IPS-NIHi7 (cell line): ENCODE measurements at regions not wholly inside any gene's neighbourhood (a gene's known extent, or its start where the extent isn't known, plus 50 kb on each side); places are given as distances from the start of the nearest gene placed in this dataset.

Source experiments
- DNase-seq: peaks from one replicate; pipeline ENCODE4 v3.0.0; 2012; ENCODE audit warnings: mixed read lengths; ENCODE audit errors: extremely low spot score

GRCh38 chr12:111310076-111310870 is 58.6 kb downstream of the PHETA1 start:
- no peak for DNase-seq

- no peak for DNase-seq
Measured at GRCh38 chr12:111309584-111309983, 59.3 kb downstream of the PHETA1 start.

GRCh38 chr12:111308473-111308872 is 60.4 kb downstream of the PHETA1 start:
- no peak for DNase-seq

- peak; percentile 73 for DNase-seq
Measured at GRCh38 chr12:111304642-111305071, 64.2 kb downstream of the PHETA1 start.

- no peak for DNase-seq
Measured at GRCh38 chr12:111303531-111303930, 65.4 kb downstream of the PHETA1 start.

GRCh38 chr12:111298582-111299436 is 70.1 kb downstream of the PHETA1 start:
- DNase-seq: peak; percentile 91

GRCh38 chr12:111297703-111298426 is 71.0 kb downstream of the PHETA1 start:
- DNase-seq: peak; percentile 52

- no peak for DNase-seq
Measured at GRCh38 chr12:111296906-111297463, 71.9 kb downstream of the PHETA1 start.

GRCh38 chr12:111295176-111295575 is 73.7 kb downstream of the PHETA1 start:
- DNase-seq: no peak

GRCh38 chr12:111293266-111294009 is 75.5 kb downstream of the PHETA1 start:
- DNase-seq: no peak

- no peak for DNase-seq
Measured at GRCh38 chr12:111291357-111291756, 77.5 kb downstream of the PHETA1 start.

- no peak for DNase-seq
Measured at GRCh38 chr12:111288771-111289170, 80.1 kb downstream of the PHETA1 start.

- DNase-seq: no peak
Measured at GRCh38 chr12:111287125-111287900, 81.6 kb downstream of the PHETA1 start.

- peak; percentile 55 for DNase-seq
Measured at GRCh38 chr12:111285200-111285599, 83.7 kb downstream of the PHETA1 start.

- no peak for DNase-seq
Measured at GRCh38 chr12:111284709-111285108, 84.2 kb downstream of the PHETA1 start.

GRCh38 chr12:111283966-111284365 is 84.9 kb downstream of the PHETA1 start:
- no peak for DNase-seq

GRCh38 chr12:111283521-111283920 is 85.4 kb downstream of the PHETA1 start:
- no peak for DNase-seq

- DNase-seq: no peak
Measured at GRCh38 chr12:111277570-111277969, 91.3 kb downstream of the PHETA1 start.

- no peak for DNase-seq
Measured at GRCh38 chr12:111276146-111276545, 92.7 kb downstream of the PHETA1 start.

GRCh38 chr12:111275308-111275707 is 93.6 kb downstream of the PHETA1 start:
- DNase-seq: no peak
